ENCODE measurements at regions not wholly inside any gene's neighbourhood (a gene's known extent, or its start where the extent isn't known, plus 50 kb on each side); places are given as distances from the start of the nearest gene placed in this dataset.

GRCh38 chr2:215772634-215773563 is 240.5 kb downstream of the MREG start:
- TF ChIP-seq EZH2 (IDR thresholded peaks at IDR 0.05; ENCODE audit: low read length, unreplicated experiment) (no peak), CTCF (conservative IDR thresholded peaks at IDR 0.05; ENCODE audit: low read depth, low read length) (no peak)
